ENCODE measurements at regions not wholly inside any gene's neighbourhood (a gene's known extent, or its start where the extent isn't known, plus 50 kb on each side); places are given as distances from the start of the nearest gene placed in this dataset.

DNA sequence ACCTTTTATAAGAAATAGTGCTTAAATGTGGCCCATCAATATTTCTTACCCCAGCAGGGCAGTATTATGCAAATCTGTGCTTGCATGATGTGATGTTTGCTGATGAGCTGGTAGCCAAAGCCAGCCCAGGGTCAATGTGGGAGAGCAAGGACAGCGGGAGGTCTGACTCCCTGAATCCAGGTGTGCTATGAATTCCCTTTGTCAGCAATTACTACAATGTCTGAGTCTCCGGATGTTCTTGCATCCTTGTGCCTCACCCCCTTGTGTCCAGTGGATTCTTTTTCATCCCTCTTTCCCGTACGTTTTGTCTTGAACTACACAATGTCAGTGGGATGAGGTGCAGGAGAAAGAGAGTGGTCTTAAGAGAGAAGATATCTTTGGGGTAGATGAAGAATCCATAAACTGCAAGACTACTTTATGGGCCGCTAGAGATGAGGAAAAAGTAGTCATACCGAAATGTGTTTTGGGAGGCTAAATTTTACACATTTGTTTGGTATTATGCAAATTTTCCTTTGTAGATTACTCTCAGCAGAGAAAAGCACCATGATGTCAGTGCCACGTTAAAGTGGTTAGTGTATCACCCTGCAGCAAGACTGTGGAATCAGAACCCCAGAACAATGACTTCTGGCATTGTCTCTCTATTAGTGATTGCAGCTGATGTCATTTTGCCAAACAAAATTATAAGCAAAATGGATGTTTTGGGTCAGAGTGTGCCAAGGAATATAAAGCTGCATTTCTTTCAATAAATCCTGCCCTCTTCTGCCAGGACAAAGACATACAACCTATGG, 53.5 kb upstream of the TSHZ3 start:
- TF ChIP-seq SUZ12 (IDR thresholded peaks at IDR 0.05; ENCODE audit: extremely low read depth, insufficient read depth, insufficient read length) (no peak), ZNF274 (IDR thresholded peaks at IDR 0.05; ENCODE audit: low read depth, low read length) (no peak)
